ENCODE measurements at regions not wholly inside any gene's neighbourhood (a gene's known extent, or its start where the extent isn't known, plus 50 kb on each side); places are given as distances from the start of the nearest gene placed in this dataset.

DNA sequence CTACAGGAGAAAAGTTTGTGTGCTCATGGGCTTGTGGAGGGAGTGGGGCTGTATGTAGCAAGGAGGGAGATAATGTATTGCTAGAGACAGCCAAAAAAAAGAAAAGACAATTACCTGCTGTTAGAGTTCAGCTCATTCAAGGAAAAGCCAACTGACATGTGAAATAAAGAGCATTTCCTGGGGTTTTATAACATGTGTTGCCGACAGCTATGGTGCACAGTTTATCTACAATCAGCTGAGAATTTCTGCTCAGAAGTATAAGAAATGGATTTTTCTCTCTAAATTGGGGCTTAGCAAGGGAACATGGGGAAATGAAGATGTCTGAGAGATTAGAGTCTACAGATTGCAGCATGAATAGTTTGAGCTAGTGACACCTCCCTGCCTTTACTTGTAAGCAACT, 674.1 kb downstream of the SUCLG1 start:
- no peak for DNase-seq

DNA sequence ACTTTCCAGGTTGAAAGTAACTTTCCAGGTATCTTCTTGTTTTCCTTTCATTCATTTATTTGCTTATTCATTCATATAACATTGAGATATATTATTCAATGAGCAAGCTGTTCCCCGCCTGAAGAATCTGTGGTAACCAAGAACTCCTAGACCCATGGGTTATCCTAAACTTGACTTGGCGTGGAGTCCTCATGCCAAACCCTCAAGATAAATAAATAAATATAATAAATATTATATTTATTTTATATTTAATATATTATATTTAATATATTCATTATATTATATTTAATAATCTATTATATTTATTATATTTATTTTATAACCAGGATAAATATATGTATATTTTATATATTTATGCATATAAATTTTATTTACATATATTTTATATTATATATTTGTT, 674.8 kb downstream of the SUCLG1 start:
- no peak for DNase-seq

DNA sequence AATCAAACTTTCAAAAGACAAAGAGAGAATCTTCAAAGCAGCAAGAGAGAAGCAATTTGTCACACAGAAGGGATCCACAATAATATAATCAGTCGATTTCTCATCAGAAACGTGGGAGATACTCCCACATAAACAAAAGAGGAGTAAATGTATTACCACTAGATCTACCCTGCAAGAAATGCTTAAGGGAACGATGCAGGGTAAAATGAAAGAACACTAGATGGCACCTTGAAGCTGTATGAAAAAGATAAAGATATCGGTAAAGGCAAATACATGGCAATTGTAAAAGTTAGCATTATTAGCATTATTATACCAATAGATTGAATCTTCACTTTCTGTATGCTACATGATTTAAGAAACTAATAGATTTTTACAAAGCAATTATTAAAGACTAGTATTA, 677.0 kb downstream of the SUCLG1 start:
- no peak for DNase-seq

DNA sequence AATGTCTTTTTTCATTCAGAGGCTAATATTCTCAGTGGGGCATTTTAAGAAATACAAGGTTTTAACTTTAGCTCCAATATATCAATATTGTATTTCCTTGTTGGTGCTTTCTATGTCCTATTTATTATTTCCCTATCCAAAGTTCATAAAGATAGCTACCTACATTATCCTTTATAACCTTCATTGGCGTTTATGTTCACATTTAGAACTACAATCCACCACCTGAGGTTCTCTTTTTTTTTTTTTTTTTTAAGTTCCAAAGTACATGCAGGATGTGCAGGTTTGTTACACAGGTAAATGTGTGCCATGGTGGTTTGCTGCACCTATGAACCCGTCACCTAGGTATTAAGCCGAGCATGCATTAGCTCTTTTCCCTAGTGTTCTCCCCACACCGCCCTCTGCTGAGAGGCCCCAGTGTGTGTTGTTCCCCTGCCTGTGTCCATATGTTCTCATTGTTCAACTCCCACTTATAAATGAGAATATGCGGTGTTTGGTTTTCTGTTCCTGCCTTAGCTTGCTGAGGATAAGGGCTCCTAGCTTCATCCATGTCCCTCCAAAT, 694.6 kb downstream of the SUCLG1 start:
- DNase-seq: no peak

DNA sequence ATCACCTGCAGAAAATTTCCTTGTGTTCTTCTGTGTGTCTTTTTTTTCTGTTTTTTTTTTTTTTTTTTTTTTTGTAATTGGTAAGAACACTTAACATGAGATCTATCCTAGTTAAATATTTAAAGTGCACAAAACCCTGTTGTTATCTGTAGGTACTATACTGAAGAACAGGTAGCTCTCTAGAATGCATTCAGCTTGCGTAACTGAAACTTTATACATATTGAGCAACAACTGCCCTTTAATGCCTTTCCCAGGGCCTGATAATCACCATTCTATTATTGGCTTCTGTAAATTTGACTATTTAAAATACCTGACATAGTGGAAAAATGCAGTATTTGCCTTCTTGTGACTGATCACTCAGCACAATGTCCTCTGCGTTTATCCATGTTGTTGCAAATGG, 701.8 kb downstream of the SUCLG1 start:
- no peak for DNase-seq

DNA sequence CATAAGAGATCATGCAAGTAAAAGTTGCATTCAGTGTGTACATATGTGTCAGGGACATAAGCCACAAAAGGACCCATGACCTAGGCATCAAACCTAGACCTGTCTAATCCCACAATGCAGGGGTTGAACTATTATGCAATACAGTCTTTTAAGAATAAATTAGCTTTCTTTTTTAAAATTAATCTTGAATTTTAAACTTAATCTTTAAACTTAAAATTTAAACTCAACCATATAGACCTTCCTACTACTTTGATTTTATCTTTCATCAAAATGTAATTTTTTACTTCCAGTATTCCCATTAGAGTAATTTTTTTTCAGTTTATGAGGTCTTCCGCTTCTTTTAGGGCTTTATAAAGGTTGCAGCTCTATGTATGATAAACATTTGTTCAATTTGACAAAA, 702.9 kb downstream of the SUCLG1 start:
- DNase-seq: no peak

DNA sequence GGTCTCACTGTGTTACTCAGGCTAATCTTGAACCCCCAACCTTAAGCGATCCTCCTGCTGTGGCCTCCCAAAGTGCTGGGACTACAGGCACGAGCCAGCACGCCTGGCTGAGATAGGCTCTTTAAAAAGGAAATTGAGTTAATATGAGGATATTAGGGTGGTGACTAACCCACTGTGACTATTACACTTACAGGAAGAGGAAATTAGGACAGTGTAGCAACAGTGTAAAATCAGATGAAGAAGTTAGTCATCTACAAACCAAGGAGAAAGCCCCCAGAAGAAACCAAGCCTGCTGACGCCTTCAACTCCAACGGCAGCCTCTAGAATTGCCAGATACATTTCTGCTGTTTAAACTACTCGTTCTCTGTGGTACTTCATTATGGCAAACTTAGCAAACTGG, 711.9 kb downstream of the SUCLG1 start:
- DNase-seq: no peak

DNA sequence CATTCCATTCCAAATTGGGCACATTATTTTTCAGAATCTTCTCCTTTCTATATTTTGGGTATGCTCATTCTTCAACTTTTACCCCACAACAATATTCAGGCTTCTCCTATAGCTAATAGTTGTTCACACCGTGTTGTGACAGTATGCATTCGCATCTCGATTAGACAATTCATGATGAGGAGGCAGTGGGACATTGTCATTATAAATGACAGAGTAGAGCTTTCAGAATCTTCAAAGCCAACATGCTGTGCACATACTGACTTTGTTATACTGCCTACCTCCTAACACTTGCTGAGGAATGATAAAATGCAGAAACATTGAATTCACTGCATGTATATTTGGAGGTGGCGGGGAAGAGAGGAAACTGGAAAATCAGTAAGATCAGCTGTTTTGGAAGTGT, 714.2 kb downstream of the SUCLG1 start:
- DNase-seq: no peak

DNA sequence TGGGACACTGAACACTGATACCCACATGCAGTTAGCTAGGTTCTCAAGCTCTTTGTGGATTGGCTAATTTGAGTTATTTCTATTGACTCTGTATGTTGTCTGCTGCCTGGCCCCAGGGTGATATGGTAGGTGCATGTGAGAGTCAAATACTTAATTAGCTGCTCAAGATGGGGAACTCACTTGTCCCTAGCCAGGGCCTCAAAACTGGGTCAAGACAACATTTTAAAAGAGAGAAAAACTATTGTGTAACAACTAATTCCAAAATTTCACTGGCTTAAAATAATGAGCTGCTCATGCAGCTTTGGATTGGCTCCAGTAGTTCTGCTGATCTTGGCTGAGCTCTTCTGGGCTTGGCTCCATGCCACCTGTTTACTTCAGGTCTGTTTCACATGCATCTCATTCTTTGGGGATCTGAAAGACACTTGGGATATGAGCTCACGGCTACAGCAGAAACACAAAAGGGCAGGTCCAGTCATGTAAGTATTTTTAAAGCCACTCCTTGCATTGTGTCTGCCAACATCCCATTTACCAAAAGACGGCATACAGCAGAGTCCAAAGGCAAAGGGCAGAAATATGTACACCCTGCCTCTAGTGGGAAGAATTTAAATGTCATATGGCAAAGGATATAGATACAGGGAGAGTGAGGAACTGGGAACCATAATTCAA, 716.8 kb downstream of the SUCLG1 start:
- peak; percentile 56 for DNase-seq

DNA sequence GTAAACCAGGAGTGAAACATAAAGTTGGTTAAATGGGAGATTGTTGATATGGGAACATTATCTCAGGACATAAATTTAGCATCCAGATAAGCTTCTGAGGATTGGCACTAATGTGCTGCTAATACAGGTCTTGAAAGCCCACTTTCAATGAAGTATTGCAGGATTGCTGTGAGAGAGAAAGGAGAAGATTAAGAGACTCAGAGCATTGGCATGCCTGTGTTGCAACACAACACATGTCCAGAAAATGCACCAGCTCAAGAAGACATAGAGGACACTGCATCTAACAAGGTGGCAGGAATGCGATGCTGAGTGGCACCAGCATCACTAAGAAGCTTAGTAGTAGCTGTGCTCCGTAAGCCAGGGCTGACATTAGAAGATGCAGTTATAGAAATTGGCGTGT, 728.9 kb downstream of the SUCLG1 start:
- no peak for DNase-seq

DNA sequence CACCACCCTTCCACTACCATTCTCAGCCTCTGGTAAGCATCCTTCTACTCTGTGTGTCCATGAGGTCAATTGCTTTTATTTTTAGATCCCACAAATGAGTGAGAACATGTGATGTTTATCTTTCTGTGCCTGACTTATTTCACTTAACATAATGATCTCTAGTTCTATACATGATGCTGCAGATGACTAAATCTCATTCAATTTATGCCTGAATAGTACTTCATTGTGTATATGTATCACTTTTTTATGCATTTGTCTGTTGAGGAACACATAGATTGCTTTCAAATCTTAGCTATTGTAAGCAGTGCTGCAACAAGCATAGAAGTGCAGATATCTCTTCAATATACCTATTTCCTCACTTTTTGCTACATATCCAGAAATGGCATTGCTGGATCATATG, 733.3 kb downstream of the SUCLG1 start:
- DNase-seq: no peak

DNA sequence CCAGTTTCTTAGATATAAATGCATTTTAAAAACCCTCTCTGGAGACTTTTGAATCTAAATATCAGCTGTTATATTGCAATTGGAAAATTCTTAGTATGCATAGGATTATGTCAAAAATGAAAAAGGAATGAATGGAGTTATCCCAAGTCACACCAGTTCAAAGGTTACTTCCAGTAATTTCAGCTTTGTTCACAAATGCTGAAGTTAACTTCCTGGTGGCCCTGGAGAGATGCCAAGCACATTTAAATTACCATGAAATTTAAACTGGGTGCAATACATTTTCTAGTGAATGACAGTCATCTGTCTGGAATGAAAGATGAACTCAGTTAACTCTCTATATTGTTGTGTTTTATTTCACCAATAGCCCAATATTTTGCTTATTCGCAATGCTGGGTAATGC, 753.9 kb downstream of the SUCLG1 start:
- DNase-seq: no peak

DNA sequence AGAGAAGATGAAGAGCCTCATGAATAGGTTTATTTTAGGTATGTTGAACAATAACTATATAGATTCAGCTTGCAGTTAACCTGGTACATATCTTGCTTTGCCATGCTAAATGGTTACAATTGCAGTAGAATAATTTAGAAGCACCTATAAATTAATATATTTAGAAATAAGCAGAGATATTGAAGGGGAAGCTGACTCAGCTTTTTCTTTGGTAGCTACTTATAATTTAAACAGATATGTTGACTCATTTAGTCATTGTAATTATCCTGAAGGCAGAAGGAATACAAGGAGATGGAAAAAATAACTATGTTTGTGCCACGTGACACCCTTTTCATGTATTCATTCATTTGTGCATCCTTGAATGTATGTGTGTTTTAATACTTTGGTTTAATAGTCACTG, 755.5 kb downstream of the SUCLG1 start:
- no peak for DNase-seq

DNA sequence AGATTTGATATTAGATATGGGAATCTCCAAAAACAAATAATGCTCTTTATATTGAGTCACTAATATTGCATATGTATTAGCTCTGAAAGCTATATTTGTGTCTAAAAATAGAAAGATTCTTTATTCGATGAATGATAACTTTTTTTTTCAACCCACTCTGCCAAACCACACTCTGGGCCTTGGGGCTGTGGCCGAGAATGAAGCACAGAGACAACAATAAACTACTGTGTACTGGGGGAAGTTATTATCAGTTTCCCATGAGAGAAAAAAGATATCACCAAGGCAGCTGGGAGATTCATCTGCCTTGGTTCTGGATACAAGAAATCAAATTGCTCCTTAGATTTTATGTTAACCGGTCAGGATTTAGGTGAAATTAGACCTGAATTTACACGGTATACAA, 762.2 kb downstream of the SUCLG1 start:
- no peak for DNase-seq

DNA sequence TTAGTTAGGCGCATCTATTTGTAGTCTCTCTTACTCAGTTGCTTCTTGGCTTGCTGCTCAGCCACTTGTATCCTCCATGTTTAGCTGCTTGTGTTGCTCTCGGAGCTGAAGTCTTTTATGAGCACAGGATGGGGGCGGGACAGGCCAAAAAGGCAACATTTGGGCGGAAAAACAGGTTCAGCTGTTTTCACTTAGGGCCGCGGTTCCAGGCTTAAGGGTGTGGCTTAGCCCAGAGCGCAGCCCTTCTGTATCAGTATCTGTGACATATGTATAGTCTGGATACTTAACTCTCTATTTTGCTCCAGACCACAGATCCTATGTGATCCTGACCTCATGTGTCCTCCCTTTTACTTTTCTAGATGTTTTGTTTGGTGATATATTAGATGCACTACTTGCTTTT, 763.5 kb downstream of the SUCLG1 start:
- no peak for DNase-seq

DNA sequence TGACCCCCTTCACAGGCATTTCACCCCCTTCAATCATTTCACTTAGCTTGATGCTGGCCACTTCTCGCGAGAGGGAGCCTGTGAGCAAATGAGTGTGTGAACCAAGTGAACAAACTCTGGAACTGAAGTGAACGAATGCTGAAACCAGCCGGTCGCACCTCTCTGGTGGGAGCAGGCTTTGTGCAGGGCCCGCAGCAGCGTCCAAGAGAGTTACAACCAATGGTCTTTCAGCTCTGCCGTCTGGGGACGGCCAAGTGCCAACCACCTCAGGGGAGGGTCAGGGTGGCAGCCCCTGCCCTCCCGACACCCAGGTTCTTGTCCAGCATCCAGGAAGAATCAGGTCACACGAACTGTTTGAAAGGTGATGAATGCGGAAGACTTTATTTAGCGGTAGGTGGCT, 764.0 kb downstream of the SUCLG1 start:
- DNase-seq: no peak

DNA sequence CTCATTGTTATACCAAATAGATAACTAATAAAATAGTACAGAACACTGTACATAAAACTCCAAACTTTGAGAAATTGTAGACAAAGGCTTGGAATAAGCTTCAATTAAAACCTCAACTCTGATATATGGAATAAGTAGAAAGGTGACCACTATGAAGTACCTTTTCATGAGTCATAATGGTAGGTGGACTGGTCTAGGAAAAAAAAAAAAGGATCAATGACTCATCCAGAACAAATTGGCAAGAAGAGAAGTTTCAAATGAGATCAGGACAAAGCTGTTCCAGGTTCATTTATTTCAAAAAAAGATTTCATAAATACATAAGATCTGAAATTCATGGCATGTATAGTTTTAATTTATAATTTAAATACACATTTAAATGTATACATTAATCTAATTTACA, 769.7 kb downstream of the SUCLG1 start:
- DNase-seq: no peak

DNA sequence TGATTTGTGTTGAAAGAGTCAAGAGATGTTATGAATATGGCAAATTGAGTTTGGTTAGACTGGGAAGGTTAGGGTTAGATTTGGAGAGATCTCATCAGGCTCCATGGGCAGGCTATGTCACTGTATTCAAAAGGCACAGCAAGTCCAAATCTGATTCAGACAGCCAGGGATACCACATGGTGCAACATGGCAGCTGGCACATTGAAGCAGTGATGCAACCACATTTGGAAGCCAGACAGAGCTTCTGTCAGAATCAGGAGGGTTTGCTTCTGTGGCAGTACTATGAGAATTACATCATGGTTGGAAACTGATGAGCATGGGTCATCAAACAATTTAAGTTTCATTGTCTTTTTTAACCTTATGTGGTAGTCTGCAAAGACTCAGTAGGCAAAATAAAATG, 772.2 kb downstream of the SUCLG1 start:
- no peak for DNase-seq

DNA sequence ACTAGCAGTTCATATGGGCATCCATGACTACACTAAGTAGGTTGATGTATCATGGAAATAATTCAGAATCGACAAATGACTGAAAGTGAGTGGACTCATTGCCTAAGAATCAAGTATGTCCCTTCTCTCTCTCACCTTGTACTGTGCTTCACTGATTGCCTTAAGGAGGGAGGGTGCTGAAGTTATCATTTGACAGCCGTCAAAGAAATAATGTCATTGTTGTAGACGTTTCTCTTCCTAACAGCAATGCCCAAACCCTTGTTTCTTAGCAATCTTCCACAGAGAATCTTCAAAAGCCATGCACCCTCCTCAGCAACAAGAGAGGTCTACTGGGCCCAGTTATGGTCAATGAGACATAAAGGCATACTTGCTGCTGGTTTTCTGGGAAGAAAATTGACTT, 785.0 kb downstream of the SUCLG1 start:
- DNase-seq: no peak

DNA sequence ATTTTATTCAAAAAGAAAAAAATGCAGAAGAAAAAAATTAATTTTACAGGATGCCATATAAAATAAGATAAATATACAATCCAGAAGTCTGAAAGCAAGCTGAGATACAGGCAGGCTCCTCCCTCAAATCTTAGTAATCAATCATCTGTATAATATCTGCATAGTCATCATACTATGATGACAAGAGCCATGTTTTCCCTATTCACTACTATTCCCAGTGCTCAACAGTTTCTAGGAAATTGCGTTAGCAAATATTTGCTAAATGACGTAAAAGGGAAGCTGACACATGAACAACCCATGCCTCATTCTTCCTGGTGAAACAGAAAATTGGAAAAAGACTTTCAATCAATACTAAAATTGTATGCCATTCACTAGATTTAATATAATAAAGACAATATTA, 793.2 kb downstream of the SUCLG1 start:
- no peak for DNase-seq

DNA sequence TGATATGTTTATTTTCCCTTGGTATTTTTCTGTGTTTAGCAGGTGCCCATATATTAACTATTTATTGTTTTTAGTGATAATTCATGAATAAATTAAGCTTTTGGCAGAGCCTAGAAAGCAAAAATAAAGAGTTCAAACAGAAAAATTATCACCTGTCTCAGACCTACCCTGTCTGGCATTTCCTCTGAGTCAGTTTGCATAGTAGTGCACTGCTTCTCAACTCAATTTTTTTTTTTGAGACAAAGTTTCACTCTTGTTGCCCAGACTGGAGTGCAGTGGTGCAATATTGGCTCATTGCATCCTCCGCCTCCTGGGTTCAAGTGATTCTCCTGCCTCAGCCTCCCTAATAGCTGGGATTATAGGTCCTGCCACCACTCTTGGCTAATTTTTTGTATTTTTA, 793.9 kb downstream of the SUCLG1 start:
- no peak for DNase-seq

DNA sequence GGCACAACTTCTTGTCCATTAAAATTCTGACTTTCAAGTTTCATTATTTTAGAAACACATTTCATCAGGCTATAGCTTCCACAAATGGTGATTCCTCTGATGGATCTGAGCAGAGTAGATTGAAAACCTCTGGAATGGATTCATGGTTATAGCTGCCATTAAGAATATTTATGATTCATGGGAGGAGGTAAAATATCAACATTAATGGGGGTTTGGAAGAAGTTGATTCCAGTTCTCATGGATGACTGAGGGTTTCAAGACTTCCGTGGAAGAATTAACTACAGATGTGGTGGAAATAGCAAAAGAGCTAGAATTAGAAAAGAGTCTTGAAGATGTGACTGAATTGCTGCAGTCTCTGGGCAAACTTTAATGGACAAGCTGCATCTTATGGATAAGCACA, 797.4 kb downstream of the SUCLG1 start:
- no peak for DNase-seq

DNA sequence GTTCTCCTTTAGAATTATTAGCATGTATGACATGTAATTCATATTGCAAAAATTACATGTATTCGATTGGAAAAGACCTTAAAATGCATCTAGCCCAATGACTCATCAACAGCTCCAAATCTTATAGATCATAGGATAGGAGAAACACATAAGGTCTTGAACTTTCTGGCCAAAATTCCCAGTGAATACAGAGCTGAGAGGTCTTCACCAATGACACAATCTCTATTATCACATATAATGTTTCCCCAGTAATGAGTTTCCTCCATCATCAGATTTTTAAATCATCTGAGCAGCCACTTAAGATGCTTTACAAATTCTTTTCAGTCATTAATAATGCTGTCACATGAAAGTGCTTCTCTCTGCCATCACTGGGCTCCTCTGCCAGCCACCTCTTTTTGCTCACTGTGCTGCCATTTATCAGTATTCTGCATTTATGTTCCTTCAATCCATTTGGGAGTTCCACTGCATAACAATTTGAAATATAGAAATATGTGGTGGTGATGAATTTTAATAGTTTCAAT, 804.9 kb downstream of the SUCLG1 start:
- no peak for DNase-seq

DNA sequence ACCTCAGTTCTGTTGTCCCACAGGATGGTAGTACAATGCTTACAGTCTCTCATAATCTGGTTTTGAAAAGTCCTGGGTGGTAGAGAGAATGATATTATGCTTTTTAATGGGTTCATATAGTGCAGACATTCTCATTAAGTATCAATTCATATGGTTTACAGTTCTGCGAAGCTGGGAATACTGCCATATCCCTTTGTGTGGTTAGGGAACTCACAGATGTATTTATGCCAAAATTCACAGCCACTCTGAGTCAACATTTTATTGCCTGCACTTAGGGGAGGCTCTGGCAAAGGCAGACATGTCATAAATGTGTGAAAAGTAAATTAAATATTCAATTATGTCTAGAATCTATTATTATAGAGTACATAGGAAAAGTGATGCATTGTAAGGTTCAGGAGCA, 808.2 kb downstream of the SUCLG1 start:
- no peak for DNase-seq

DNA sequence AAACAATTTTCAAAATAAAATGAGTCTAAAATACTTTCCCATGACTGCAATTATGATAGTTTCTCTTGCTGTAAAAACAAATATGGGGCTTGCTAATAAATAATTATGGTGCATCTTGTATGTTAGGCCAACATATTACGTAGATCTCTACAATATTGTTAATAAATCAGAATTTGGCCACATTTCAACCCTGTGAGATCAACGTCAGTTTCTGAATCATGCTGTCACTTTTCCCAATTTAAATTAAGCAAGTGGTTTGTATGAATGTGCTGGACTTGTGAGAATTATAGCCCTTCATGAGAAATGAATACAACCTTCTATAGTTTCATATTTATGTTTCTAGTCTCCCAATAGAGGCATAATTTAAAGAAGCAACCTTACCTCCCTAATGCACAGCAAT, 808.9 kb downstream of the SUCLG1 start:
- no peak for DNase-seq

Measured in tongue (tissue), 1 donor.